Fibroblast of skin of right biceps (primary cell): ENCODE measurements at regions not wholly inside any gene's neighbourhood (a gene's known extent, or its start where the extent isn't known, plus 50 kb on each side); places are given as distances from the start of the nearest gene placed in this dataset.
"Not testable (repeated sequence)": the region's sequence is repeated elsewhere in the genome, so short reads cannot be mapped to it uniquely, and the experiment has no call there.

ENCODE experiments used
- DNase-seq: peaks from one replicate; pipeline ENCODE4 v3.0.0-alpha.2; 2013

- no peak for DNase-seq
Observed at GRCh38 chr10:5268743-5269142, 72.1 kb downstream of the AKR1C4 start.

DNA sequence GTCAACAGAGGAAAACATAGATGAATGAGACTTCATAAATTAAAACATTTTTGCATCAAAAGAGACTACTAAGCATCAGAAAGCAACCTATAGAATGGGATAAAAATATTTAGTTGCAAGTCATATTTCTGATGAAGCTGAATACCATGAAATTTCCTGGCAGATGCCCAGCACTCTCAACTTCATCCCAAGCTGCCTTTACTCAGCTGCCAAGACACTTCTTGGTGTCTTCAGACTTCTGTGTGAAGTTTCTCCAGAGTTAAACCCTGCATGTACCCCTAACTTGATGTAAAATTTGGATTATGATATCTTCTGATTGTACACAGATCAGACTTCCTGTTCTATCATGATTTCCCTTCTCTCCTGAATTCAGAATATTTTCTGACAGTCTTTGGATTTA, 73.2 kb downstream of the AKR1C4 start:
- DNase-seq = no peak

- DNase-seq = no peak
Observed at GRCh38 chr10:5271526-5271925, 74.9 kb downstream of the AKR1C4 start.

- DNase-seq = no peak
Observed at GRCh38 chr10:5272065-5272803, 75.6 kb downstream of the AKR1C4 start.

DNA sequence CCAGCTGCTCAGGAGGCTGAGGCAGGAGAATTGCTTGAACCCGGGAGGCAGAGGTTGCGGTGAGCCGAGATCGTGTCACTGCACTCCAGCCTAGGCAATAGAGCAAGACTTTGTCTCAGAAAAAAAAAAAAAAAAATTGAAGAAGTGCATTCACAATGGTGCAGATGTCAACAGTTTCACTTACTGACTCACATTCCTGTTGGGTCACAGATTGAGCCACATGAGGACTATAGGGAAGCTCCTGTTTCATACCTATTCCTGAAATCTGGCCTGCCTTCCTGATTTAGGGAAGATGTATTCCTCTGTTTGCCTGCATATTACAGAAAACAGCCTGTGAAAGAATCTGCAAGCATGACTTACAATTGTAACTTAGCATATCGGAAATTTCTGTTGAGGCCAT, 78.2 kb downstream of the AKR1C4 start:
- no peak for DNase-seq

- DNase-seq = no peak
Observed at GRCh38 chr10:5281356-5281755, 83.4 kb upstream of the UCN3 start.

GRCh38 chr10:5282137-5282536, 82.6 kb upstream of the UCN3 start:
- no peak for DNase-seq

- DNase-seq = peak; percentile 51
Observed at GRCh38 chr10:5283305-5284158, 81.2 kb upstream of the UCN3 start.

DNA sequence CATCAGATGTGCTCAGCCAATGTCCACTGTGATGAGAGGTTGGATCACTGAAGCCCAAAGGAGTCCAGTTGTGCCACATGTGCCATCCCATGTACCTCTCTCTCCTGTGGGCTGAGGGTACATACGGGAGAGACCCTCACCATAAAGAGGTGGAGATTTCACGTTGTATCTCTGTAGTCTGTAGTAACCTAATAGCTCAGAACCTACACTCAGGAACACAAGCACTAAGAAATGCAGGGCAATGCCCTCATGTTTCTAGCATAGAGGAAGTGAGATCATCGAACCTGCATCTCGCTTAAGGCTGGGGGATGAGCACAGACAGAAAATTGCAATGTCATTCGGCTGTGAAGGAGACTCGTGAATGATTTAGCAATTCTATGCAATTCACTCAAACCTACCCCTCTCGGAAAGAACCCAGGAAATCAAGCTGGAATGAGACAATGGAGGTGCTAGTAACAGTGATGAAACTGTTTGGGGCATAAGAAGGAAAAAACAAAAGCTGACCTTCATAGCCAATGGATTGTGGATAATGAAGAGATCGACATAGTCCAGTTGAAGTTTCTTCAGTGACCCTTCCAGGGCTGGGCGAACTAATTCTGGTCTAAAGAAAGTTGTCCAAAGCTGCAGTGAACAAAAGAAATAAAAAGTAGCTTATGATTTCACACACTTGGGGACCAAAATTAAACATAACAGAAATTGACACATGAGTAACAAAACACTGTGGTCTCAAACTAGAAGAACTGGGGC, 80.3 kb upstream of the UCN3 start:
- DNase-seq = peak; percentile 70

- DNase-seq = no peak
Observed at GRCh38 chr10:5285186-5285585, 79.6 kb upstream of the UCN3 start.

DNA sequence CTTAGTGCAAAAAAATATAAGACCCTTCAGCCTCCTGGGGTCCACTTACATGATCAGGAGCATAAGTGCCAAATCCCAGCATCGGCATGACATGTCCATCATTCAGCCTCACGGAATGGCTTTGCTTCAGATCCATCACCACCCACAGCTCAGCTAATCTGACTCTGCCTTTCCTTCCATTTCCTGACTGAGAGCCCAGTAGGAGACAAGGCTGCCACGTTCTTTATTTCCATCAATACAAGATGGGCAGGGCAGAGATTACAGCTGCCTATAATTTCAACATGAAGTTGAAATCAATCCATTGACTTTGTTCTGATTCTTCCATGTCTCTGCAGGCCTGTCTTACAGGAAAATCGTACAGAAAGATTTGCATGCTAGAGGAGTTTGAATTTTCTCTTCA, 76.4 kb upstream of the UCN3 start:
- DNase-seq = no peak

GRCh38 chr10:5289228-5289627, 75.5 kb upstream of the UCN3 start:
- DNase-seq = not testable (repeated sequence)

DNA sequence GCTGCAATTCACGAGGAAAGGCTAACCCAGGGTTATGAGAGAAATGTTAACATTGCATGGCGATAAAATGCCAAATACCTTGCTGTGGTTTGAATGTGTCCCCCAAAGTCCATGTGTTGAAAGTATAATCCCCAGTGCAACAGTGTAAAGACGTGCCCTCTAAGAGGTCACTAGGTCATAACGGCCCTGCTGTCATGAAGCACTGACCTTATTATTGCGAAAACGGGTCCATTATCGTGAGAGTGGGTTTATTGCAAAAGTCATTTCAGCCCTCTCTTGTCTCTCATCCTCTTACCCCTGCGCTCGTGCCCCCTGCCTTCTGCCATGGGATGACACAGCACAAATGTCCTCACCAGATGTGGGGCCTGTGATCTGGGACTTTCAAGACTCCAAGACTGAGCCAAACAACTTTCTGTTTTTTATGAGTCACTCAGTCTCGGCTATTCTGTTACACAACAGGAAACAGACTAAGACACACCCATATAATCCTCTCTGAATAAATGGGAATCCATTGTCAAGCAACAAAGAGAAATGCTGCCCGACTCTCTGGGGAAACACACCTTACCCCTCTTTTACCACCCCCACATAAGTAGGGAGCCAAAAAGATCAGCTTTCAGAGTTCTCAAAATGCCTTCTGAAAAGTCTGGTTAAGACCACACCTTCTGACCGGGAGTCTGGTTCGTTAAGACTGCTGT, 73.1 kb upstream of the UCN3 start:
- DNase-seq = peak; percentile 83

GRCh38 chr10:5292196-5292735, 72.5 kb upstream of the UCN3 start:
- no peak for DNase-seq

GRCh38 chr10:5292970-5293369, 71.8 kb upstream of the UCN3 start:
- not testable (repeated sequence) for DNase-seq

DNA sequence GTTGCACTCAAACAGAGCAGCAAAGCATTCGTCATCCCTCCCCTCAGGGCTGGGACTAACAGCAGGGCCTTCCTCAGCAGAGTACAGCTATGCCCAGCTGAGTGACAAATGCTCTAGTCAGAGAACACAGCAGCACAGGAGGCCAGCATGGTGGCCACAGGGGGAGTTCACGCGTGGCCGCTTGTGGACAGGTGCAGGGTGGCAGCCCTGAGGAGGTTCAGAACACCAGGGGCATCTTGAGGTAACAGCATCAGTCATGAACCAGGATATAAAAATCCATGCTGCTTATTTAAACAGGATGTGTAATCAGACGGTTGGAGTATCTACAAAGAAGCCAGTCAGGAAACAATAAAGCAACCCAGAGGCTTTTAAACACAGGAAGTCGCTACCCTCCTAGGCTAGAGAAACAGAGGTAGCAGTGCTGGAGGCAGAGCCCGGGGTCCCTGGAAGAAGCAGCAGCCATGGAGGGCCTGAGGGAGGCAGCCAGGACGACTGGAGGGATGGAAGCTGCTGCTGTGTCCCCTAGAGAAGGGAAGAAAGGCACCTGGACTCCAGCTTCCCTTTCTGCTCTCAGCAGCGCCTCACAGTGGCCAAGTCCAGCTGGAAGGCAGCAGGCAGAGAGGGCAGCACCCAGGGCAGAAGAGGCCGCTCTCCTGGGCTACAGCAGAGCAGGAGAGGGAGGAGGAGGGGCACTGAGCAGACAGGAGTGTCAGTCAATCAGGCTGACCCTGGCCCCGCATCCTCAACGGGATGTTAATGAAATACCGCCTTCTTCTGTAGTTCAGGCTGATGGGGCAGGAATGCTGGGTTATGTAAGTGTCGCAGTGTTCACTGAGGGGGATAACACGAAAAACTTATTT, 70.8 kb upstream of the UCN3 start:
- peak; percentile 25 for DNase-seq

GRCh38 chr10:5297466-5297865, 67.3 kb upstream of the UCN3 start:
- DNase-seq = no peak

DNA sequence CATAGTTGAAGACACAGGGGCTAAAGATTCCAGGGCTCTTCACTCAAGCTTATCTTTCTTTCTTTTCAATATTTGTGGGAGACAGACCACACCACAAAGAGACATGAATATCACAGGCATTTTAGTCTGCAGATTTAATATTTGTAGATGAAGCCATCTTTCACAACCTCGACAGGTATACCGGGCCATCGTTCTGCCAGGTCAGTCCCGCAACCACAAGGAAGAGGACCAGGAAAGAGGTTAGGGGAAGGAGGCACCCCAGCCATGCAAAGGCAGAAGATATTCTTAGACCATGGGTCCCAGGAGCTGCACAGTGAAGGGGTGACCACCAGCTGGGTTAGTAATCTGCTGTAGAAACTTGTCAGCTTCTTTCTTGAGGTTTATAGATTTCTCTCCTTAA, 66.8 kb upstream of the UCN3 start:
- DNase-seq = no peak

DNA sequence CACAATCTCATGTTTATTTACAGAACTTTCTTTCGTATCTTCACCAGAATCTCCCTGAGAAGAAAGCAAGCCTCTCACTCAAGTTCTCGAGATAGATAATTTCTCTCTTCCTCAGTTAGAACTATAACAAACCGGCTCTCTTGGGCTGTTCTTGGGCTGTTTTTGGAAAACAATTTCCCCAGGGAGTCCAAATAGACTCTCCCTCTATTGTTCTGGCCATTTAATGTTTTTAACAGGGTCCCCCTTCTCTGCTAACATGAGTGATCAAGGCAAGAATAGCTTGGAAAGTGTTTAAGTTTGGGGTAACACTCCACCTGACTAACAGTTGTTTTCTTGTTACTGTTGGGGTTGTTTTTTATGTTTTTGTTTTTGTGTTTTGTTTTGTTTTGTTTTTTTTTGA, 64.8 kb upstream of the UCN3 start:
- DNase-seq = no peak

DNA sequence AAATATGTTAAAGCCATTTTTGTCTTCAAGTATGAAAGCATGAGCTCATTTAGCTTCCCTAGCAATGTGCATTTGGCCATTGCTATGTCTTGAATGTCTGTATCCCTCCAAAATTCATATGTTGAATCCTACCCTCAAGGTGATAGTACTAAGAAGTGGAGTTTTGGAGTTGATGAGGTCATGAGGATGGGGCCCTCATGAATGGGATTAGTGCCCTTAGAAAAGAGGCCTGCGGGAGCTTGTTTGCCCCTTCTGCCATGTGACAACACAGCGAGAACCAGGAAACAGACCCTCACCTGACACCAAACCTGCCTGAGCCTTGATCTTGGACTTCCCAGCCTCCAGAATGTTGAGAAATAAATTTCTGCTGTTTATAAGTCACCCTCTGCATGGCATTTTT, 61.3 kb upstream of the UCN3 start:
- DNase-seq = no peak

DNA sequence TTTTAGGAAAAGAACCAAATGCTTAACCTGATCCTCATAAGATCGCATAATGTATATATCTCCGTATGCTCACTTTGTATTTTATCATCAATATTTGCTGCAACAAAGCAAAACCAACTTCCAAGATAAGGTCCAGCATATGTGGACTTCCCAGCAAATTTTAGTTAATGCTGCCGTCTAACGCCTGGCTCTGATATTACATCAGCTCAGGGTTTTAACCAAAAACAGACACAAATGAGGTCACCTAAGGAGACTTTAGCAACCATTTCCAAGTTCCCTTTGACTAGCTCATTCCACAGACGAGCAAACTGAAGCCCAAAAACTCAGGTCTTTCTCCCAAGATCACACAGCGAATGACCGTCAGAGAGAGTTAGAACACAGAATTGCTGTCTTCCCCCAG, 59.4 kb upstream of the UCN3 start:
- peak; percentile 61 for DNase-seq

DNA sequence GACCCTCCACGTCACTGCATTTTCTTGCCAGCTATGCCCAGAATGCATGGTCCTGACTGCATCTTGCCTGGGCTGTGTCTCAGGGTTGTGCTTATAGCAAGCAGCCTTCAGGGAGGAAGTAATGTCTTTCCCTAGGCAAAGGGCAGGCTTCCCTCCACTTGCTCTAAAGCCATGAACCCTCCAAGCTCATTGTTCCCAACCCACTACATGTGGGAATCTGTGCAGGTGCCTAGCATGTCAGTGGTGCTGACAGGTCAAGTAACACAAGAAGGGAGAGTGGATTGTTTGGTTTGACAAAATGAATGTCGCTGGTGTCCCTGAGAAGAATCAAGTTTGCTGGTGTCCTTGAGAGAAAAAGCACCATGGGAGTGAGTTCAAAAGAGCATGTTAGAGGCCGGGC, 53.9 kb upstream of the UCN3 start:
- no peak for DNase-seq
